NOMO-1 (cell line): ENCODE measurements at regions not wholly inside any gene's neighbourhood (a gene's known extent, or its start where the extent isn't known, plus 50 kb on each side); places are given as distances from the start of the nearest gene placed in this dataset.
"Not testable (repeated sequence)": the region's sequence is repeated elsewhere in the genome, so short reads cannot be mapped to it uniquely, and the experiment has no call there.

ENCODE experiments used
- DNase-seq, 2 experiments: peaks; one replicate each; lab custom pipeline; 2025; ENCODE audit not compliant: unreplicated experiment in 2 of 2; lab: John Stamatoyannopoulos, UW

GRCh38 chr11:82229341-82229740, 504.3 kb downstream of the FAM181B start:
- peak in 1 of 2 experiments; percentile 25 for DNase-seq

- DNase-seq: no peak
Observed at GRCh38 chr11:82225930-82226329, 507.7 kb downstream of the FAM181B start.

- no peak for DNase-seq
Observed at GRCh38 chr11:82225502-82225901, 508.2 kb downstream of the FAM181B start.

- DNase-seq: no peak
Observed at GRCh38 chr11:82216927-82217570, 516.6 kb downstream of the FAM181B start.

DNA sequence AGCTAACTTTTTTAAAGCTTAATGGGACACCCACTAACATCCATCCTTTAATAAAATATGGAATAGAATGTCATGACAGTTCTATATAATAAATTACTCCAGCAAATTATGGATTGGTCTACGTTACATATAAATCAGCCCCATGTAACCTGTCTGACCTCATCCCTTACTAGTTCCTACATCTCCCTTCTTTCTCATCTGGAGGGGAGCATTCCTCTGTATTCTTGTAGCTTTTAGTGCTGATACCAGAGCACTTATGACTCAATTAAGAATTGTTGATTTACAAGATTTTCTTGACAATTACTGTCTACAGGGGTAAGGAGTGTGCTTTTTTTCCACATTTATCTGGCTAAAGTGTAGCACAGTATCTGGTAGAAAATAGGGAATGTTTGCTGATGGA, 523.7 kb downstream of the FAM181B start:
- no peak for DNase-seq

- DNase-seq: no peak
Observed at GRCh38 chr11:82195283-82195682, 538.4 kb downstream of the FAM181B start.

DNA sequence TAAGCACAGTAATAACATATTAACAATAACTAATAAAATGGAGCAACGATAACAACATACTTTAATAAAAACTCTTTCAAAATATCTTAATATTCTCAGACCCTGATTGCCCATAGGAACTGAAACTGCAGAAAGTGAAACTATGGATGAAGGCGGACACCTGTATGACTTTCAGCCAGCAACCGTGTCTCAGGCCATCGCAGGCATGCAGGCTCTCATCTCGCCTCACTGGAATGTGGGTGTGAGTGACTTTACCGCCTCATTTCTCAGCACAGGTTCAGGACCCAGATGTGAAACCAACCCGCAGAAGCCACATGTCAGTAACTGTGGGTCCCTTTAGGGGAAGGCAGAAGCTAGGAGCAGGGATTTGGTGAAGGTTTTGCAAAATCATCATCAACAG, 539.1 kb downstream of the FAM181B start:
- DNase-seq: no peak

DNA sequence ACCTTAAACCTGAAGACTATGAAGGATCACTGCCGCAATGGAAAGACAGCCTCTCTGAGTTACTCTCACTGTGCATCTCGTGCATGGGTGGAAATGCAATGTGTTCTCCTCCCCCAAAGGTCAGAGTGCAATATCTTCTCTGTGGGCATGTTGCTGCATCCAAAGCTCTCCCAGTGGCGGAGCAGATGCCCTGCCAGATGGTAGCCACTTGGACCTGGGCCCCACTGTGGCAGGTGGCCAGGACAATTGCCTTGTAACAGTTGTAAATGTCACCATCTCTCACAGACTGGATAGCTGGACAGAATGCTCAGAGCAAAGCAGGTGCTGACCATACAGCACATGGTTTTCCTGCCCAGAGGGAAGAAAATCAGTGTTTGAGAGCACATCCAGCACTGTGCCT, 542.0 kb downstream of the FAM181B start:
- DNase-seq: no peak

GRCh38 chr11:82185925-82186324, 547.7 kb downstream of the FAM181B start:
- DNase-seq: no peak

DNA sequence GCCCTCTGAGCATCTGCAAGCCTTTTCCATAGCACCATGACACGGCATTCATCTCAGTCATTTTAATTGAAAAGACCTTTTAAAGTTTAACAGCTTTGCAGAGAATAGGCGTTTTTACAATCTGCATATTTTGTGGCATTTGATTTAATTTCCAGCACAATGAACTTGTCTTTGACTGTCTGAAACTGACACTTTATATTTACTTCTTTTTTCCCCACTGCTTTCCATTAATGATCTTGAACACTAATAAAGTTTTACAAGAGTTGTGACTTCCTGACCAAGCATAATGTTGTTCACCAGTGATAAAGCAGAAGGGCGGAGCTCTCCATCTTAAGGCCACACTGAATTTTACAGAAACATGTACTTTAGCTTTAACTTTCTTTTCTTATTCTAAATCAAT, 548.7 kb downstream of the FAM181B start:
- DNase-seq: no peak

GRCh38 chr11:82183346-82183745, 550.3 kb downstream of the FAM181B start:
- DNase-seq: no peak

GRCh38 chr11:82182697-82183096, 551.0 kb downstream of the FAM181B start:
- DNase-seq: not testable (repeated sequence)

GRCh38 chr11:82181796-82182195, 551.9 kb downstream of the FAM181B start:
- DNase-seq: not testable (repeated sequence)

GRCh38 chr11:82176945-82177344, 556.7 kb downstream of the FAM181B start:
- no peak for DNase-seq

GRCh38 chr11:82176365-82176764, 557.3 kb downstream of the FAM181B start:
- no peak for DNase-seq

GRCh38 chr11:82174610-82175009, 559.1 kb downstream of the FAM181B start:
- DNase-seq: no peak

GRCh38 chr11:82146789-82147188, 586.9 kb downstream of the FAM181B start:
- no peak for DNase-seq

GRCh38 chr11:82118946-82119345, 614.7 kb downstream of the FAM181B start:
- DNase-seq: no peak

- no peak for DNase-seq
Observed at GRCh38 chr11:82117362-82117761, 616.3 kb downstream of the FAM181B start.

- DNase-seq: peak in 1 of 2 experiments; percentile 17
Observed at GRCh38 chr11:82105331-82105998, 628.2 kb downstream of the FAM181B start.

- no peak for DNase-seq
Observed at GRCh38 chr11:82092904-82093303, 640.8 kb downstream of the FAM181B start.

DNA sequence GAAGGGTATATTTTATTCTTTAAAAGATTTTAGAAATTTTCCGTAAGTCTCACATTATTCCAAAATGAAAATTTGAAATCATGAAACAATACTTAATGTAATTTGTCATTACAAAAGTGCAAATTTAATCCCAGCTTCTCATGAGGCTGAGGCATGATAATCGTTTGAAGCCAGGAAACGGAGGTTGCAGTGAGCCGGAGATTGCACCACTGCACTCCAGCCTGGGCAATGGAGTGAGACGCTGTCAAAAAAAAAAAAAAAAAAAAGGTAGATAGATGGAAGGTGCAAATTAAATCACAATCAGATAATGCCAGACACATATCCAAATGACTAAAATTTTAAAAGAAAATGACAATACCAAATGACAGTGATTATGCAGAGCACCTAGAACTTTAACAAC, 644.2 kb downstream of the FAM181B start:
- peak in 1 of 2 experiments; percentile 4 for DNase-seq
